ENCODE measurements at regions not wholly inside any gene's neighbourhood (a gene's known extent, or its start where the extent isn't known, plus 50 kb on each side); places are given as distances from the start of the nearest gene placed in this dataset.
"Not testable (repeated sequence)": the region's sequence is repeated elsewhere in the genome, so short reads cannot be mapped to it uniquely, and the experiment has no call there.

DNA sequence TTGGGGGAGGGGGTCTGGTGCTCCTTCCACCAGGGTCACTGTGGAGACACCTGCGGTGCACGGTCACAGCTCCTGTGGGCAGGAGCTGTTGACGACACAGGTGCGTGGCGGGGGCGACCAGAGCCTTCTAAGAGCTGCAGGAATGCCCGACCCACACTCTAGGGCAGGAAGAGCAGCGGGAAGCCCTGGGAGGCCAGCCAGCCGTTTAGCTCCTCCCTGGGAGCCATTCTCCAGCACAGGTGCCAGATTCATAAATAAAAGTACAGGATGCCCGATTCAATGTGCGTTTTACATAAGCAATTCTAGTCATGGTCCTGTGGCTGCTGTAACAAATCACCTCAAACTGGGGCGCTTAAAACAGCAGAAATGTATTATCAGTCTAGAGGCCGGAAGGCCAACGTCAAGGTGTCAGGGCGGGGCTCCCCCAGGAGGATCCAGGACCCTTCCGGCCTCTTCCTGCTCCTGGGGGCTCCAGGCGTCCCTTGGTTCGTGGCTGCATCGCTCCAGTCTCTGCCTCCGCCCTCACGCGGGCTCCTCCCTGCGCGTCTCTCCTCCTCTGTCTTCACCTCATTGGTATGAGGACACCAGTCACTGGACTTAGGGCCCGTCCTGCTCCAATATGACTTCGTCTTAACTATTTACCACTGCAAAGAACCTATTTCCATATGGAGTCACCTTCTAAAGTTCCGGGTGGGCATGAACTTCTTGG lies 155.4 kb downstream of the FOXL1 start:
- intact Hi-C loops (cut with DNase I) = no loop called here
- DNase-seq = peak in 1 of 42 donors; percentile 15

DNA sequence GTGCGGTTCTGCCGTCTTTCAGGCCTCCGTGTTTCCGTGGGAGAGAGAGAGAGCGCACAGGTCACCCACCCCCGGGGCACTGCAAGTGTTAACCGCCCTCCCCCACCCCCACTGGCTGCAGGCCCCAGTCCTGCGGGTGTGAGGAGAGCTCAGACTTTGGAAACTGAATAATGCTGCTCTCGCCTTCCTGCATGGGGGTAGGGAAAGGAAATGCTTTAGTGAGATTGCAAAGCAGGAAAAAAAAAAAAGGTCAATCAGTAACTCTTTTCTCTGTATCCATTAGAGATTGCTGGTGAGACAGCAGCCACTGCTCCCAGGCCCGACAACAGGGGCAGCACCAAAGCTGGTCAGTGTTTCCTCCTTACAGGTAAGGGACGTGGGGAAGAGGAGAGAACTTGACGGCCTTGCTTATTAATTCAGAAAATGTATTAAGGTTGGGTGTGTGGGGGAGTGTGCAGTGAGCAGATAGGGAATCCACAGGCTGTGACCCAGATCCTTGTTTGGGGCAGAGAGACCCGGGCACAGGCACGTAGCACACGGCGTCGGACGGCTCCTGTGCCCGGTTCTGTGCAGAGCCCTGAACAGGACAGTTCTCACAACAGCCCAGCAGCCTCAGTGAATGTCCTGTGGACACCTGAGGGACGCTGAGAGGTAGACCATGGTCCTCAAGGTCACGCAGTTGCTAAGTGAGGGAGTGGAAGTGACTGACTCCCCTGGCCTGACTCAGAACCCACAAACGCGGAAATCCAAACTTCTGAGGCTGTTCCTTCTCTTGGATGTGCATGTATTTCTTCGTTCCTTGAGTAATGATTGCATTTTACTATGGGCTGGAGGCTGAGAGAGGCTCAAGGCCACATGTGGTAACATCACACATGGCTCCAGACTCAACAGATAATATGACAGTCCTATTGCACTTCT lies 156.5 kb downstream of the FOXL1 start:
- intact Hi-C loops (cut with DNase I) = no loop called here
- peak in 1 of 42 donors; percentile 14 for DNase-seq

DNA sequence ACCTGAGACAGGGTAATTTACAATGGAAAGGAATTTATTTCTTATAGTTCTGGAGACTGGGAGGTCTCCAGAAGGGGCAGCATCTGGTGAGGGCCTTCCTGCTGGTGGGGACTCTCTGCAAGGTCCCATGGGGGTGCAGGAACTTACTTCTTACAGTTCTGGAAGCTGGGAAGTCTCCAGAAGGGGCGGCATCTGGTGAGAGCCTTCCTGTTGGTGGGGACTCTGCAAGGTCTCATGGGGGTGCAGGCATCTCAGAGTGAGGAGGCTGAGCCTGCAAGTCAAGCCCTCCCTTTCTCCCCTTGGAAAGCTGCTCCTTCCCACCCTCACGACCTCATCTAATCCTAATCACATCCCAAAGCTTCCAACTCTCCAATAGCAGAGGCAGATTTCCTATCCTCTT lies 157.4 kb downstream of the FOXL1 start:
- DNase-seq = peak in 1 of 42 donors; percentile 7
- intact Hi-C loops (cut with DNase I) = no loop called here

DNA sequence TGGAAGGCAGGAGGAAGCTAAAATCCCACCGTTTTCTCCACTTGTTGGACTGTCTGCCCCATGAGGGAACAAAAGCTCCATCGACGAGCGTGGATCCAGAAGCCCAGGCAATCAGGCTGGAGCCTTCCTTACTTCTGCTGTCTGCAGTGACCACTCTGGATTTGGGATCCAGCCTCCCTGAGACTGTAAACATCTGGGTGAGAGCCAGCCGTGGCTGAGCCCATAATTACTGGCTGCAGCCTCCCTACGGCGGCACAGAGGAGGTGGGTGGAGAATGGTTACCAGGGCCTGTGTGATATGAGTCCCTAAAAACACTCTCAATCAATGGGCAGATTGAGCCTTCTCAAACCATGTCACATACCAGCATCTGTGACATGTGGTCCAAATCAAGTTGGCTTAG lies 158.2 kb downstream of the FOXL1 start:
- intact Hi-C loops (cut with DNase I) = no loop called here
- DNase-seq = peak in 1 of 42 donors; percentile 7

DNA sequence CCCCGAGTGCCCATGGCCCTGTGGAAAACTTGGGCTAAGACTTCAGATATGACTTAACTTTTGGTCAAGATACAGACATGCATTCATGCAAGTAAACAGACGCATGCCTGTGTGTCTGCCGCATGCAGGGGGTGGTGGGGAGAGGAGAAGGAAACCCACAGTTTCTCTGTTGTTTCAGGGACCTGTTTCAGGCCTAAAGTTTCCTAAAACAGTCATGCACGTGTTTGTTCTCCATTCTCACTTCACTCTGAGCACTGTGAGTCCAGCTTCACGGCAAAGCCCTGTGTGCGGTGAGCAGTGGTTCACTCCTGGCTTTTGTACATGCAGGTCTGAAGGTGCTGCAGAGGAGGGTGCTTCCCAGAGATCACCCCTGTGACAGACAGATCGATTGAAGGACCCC lies 158.7 kb downstream of the FOXL1 start:
- intact Hi-C loops (cut with DNase I) = no loop called here
- DNase-seq = peak in 1 of 42 donors; percentile 6

DNA sequence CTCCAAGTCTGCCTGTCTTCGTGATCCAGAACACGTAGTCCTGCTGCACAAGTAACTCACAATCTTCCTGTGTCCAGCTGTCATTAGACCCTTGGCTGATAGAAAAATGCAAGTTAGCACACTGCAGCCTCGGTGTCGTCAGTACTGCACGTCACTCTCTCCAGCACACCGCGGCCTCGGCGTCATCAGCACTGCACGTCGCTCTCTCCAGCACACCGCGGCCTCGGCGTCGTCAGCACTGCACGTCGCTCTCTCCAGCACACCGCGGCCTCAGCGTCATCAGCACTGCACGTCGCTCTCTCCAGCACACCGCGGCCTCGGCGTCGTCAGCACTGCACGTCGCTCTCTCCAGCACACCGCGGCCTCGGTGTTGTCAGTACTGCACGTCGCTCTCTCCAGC lies 160.0 kb downstream of the FOXL1 start:
- intact Hi-C loops (cut with DNase I) = not testable (repeated sequence)
- DNase-seq = peak in 1 of 42 donors; percentile 0

DNA sequence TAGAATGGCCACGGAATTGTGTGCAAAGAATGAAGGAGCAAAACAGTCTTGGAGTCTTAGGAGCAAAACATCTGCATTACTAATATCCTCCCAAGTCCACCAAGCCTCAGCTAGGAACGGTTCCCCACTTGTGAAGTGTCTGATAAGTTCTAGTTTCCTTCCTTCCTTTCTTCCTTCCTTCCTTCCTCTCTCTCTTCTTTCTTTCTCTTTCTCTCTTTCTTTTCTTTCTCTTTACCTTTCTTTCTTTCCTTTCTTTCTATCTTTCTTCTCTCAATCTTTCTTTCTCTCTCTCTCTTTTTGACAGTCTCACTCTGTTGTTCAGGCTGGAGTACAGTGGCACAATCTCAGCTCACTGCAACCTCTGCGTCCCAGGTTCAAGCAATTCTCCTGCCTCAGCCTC lies 160.8 kb downstream of the FOXL1 start:
- no peak for DNase-seq
- intact Hi-C loops (cut with DNase I) = no loop called here

DNA sequence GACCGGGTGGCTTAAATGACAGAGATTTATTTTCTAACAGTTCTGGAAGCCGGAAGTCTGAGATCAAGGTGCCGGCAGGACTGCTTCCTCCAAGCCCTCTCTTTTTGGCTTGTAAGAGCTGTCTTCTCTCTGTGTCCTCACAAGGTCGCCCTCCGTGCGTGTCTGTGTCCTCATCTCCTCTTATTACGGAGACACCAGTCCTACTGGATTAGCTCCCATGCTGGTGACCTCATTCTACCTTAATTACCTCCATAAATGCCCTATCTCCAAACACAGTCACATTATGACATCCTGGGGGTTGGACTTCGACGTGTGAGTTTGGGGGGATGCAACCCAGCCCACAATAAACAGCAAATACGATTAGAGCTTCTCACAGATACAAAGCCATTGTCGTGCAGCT lies 161.5 kb downstream of the FOXL1 start:
- peak in 1 of 42 donors; percentile 2 for DNase-seq
- intact Hi-C loops (cut with DNase I) = no loop called here

DNA sequence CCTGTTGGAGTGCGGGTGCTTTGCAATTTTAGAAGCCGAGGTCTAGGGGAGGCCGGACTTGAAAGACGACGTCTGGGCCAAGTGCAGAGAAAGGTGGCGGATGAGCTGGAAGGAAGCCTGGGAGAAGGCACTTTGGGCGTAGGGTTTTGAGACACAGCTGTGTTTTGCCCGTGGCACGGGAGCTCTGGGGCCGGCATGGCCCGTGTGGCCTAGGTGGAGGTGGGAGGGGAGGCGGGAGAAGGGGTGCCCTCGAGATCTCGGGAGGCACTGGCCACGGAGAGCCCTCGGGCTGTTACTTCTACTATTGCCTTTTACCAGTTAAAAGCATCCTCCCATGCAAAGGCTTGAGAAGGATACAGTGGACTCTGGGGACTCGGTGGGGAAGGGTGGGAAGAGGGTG lies 161.9 kb downstream of the FOXL1 start:
- peak in 1 of 42 donors; percentile 15 for DNase-seq

DNA sequence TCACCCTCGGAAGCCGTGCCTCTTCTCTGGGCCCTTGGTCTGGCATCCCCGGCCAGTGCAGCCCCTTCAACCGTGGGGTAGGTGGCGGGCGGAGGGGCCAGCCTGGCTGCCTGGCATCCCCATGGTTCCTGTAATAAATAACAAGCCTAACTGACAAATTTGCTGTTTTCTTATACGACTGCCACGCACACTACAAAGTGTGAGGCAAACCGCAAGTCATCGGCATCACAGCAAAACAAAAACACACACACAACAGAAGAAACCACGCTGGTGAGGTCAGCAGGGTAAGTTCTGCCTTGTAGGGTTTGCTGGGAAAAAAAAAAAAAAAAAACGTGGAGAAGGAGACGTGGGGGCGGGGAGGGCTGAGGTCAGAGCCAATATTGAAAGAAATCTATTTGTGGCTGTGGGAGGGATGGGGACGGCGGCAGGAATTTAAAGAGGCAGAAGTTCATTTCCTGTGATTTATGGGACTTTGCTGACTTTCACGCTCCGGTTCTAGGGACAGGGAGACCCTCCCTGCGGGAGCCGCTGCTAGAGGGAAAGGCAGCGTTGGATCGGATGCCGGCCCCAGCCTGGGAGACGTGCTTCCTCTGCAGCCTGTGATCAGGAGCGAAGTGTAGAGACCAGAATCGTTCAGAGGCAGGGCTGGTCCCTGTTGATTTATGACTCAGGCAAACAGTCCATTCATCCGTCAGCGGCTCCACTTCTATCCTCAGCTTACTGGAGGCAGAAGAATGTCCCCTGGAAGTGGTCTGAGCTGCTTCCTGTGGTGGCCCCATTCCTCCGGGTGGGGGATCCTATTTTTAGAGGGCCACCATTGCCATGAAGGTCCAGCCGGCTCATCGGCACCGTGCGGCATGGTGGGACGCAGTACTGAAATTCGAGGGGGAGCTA lies 162.8 kb downstream of the FOXL1 start:
- DNase-seq = peak in 1 of 42 donors; percentile 29
- intact Hi-C loops (cut with DNase I) = no loop called here

More for the DNA sequence above, 161.9 kb downstream of the FOXL1 start:
- intact Hi-C loops (cut with DNase I) = no loop called here

DNA sequence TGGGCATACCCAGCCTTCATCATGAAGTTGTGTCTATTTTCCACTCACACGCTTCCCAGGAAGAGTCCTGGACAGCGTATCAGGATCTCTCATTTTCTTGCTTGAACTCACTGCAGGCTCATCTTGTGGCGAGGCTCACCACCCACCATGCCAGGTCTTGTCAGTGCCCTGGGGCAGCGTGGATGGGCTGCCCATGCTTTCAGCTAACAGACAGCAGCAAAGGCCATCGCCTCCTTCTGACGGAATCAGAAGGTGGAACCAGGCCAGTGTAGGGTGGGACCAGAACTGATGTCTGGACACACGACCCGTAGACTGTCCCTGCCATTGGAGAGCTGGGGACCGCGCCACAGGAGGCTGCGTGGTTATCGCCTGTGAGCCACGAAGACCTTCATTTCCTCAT lies 169.4 kb downstream of the FOXL1 start:
- peak in 1 of 42 donors; percentile 23 for DNase-seq
- intact Hi-C loops (cut with DNase I) = no loop called here

DNA sequence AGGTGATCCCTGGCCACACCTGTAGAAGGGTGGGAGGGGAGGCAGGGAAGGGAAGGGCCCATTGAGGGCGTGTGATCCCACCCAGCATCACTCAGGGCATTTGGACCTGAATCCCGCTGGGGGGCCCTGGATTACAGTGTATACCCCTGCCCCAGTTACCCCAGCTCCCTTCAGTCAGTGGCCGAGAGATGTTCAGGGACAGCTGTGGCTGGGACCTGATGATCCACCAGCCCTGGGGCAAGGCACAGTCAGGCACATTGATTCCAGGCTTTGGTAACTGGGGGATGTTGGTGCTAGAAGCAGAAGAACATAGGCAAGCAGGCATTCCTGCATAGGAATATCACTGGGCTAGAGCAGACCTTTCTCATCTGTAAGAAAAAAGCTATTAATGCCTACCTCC lies 170.3 kb downstream of the FOXL1 start:
- DNase-seq = peak in 1 of 42 donors; percentile 11
- intact Hi-C loops (cut with DNase I) = no loop called here

DNA sequence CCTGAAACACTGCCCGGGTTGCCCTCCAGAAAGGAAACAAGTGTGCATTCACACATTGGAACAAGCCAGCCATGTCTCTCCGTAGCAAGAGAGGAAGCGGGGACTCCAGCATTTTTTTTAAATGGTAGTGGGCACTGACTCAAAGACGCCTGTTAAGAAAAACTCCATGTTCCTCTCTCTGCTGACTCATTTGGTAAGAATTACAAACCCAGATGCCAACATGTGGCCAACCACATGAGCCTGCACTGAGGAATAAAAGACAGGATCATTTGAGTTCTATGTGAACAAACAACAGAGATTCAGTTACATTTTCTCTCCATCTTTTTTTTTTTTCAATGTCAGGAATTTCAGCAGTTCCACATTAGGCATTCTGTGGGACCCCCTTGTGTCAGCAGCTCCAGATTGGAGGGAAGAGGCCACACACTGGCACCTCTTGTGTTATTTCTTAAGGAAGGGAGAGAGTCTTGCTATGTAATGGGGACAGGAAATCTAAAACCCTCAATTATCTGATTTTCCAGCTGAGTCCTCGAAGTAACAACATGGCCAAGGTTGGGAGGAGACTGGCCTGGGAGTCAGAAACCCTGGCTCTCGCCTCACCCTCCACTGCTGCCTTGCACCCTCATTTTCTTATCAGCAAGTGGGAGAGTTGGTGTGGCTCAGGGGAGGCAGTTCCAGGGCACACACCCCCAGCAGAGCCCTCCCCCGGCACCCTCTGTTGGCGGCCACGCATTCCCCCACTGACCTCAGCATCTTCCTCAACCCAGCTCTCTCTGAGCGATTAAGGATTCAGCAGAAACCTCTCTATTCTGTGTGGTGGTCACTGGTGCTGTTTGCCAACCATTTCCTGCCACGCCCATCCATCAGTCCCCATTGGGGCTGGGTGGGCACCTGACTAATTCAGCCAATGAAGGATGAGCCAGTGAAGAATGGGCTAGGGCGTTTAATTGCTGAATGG lies 173.0 kb downstream of the FOXL1 start:
- intact Hi-C loops (cut with DNase I) = no loop called here
- DNase-seq = no peak

DNA sequence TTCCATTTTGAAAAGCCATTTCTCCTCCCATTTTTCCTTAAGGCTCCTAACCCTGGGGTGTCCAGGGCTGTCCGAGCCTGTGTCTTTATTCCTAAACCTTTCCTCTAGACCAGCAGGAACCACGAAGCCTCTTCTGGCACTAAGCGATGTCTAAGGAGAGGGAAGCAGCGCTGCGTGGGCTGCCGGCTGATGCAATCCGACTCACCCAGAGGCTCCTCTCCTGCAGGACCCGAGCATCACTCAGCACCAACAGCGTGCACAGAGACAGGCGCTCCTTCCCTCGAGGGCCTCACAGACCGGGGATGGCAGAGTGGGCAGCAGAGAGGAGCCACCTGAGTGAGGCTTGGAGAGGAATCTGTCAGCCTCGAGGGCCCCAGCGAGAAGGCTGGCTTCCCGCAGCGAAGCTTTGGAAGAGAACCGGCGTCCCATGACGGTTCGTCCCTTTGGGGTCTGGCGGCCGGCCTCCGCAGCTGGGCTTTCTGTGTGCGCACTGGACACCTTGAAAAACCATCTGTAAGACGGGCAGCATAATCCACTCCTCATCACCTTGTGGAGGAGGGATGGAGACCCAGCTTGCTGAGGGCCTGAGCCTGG lies 174.3 kb downstream of the FOXL1 start:
- intact Hi-C loops (cut with DNase I) = no loop called here
- peak in 1 of 42 donors; percentile 16 for DNase-seq

DNA sequence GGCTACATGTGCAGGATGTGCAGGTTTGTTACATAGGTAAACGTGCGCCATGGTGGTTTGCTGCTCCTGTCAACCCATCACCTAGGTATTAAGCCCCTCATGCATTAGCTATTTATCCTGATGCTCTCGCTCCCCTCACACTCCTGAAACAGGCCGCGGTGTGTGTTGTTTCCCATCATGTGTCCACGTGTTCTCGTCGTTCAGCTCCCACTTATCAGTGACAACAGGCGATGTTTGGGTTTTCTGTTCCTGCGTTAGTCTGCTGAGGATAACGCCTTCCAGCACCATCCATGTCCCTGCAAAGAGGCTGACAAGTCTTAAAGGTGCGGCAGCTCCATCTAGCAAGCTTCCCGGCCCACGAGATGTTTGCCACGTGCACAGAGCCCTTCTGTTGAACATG lies 175.1 kb downstream of the FOXL1 start:
- intact Hi-C loops (cut with DNase I) = no loop called here
- DNase-seq = peak in 1 of 42 donors; percentile 4

DNA sequence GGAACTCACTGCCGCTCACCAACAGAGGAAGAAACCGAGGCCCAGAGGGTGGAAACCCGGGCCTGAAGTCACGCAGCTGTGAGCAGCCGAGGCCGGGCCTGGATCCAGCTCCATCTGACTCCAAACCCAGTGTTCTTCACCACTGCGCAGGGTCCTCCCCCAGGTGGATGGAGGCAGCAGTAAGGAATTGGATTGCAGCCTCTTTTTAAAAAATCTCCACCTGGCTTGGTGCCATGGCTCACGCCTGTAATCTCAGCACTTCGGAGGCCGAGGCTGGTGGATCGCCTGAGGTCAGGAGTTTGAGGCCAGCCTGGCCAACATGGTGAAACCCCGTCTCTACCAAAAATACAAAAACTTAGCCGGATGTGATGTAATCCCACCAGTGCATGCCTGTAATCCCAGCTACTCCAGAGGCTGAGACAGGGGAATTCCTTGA lies 177.2 kb downstream of the FOXL1 start:
- peak in 2 of 42 donors; percentile 20 to 23 for DNase-seq
- intact Hi-C loops (cut with DNase I) = no loop called here

DNA sequence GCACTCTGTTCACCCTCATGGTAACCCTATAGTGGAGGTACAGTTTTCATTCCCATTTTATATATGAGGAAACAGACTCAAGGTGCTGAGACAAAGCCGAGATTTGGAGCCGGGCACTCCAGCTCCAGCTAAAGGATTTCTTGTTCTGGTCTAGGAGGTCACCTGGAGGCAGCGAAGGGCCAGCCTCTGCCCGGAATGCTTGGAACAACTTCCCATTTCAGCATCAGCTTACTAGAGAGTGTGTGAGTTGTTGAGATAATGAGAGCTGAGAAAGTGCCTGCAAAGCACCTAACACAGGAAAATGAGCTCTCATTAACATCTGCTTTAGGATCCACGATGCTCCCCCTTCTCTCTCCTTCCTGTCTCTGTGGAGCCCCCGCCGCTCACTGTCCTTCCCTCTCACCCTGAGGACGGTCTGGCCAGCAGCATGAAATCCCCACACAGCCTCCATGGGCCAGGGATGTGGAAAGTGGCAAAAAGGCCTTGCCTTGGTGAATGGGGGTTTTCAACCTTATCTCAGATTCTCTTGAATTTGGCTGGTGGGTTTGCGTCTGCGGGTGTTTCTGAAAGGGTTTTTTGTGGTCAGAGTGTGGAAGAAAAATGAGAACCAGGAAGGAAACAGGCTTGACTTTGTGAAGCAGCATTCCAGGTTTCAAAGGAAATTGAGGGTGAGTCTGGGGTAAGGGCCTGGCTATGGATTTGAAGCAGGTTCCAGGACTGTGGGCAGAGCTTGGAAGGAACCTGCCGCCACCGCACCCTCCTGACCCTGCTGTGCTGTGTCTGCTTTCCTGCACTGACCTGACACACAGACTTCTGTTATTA lies 178.7 kb downstream of the FOXL1 start:
- intact Hi-C loops (cut with DNase I) = no loop called here
- peak in 2 of 42 donors; percentile 14 to 22 for DNase-seq
